SU-DHL-6 (cell line): ENCODE measurements at regions not wholly inside any gene's neighbourhood (a gene's known extent, or its start where the extent isn't known, plus 50 kb on each side); places are given as distances from the start of the nearest gene placed in this dataset.

ENCODE experiments used
- CTCF ChIP-seq: fragments of 200-600 bp; sonication (generic); IDR thresholded peaks from one replicate; pipeline ENCODE4 v1.5.1; 2017; ENCODE audit warnings: antibody characterized with exemption, mild to moderate bottlenecking, low read length, moderate library complexity; ENCODE audit not compliant: insufficient read depth, poor library complexity, severe bottlenecking
- EZH2phosphoT487 ChIP-seq: fragments of 200-600 bp; sonication (generic), shearing (Covaris generic); conservative IDR thresholded peaks from 2 replicates; pipeline ENCODE4 v1.6.1; 2018; ENCODE audit warnings: mild to moderate bottlenecking, antibody characterized with exemption, low read length, moderate library complexity, mixed read lengths

- TF ChIP-seq CTCF = no peak
- TF ChIP-seq EZH2phosphoT487 = no peak
Measured at GRCh38 chr16:49204191-49204590, 77.4 kb downstream of the CBLN1 start.
